Liver (tissue), 8 donors: ENCODE measurements at regions not wholly inside any gene's neighbourhood (a gene's known extent, or its start where the extent isn't known, plus 50 kb on each side); places are given as distances from the start of the nearest gene placed in this dataset.

ENCODE experiments used
- DNase-seq: peaks from one replicate; pipeline ENCODE4 v3.0.0-alpha.2; 2017; ENCODE audit warnings: low spot score
- H3K27ac ChIP-seq, 2 donors: one replicate each; pipeline ENCODE4 v1.7.0; 2013; ENCODE audit warnings: inconsistent platforms in 2 of 2, low read length in 2 of 2, control low read depth in 1 of 2, low read depth in 1 of 2, mild to moderate bottlenecking in 1 of 2
- H3K27me3 ChIP-seq, 4 donors: one replicate each; pipeline versions ENCODE4 v1.6.1 to v1.7.0; 2013; ENCODE audit warnings: low read length in 3 of 4, inconsistent platforms in 1 of 4, mild to moderate bottlenecking in 1 of 4, moderate library complexity in 1 of 4; ENCODE audit not compliant: control insufficient read depth in 4 of 4, insufficient read depth in 4 of 4
- H3K36me3 ChIP-seq, 4 donors: one replicate each; pipeline versions ENCODE4 v1.6.1 to v1.7.0; 2013; ENCODE audit warnings: low read length in 3 of 4, mild to moderate bottlenecking in 3 of 4, low read depth in 1 of 4, moderate library complexity in 1 of 4; ENCODE audit not compliant: control insufficient read depth in 4 of 4, insufficient read depth in 3 of 4
- H3K4me1 ChIP-seq, 4 donors: one replicate each; pipeline versions ENCODE4 v1.6.1 to v1.7.0; 2013; ENCODE audit warnings: low read length in 3 of 4, mild to moderate bottlenecking in 3 of 4, moderate library complexity in 1 of 4; ENCODE audit not compliant: control insufficient read depth in 4 of 4, insufficient read depth in 4 of 4
- H3K4me3 ChIP-seq, 3 donors: one replicate each; pipeline versions ENCODE4 v1.6.1 to v1.7.0; 2013; ENCODE audit warnings: low read length in 3 of 3, control low read depth in 1 of 3, low read depth in 1 of 3, mild to moderate bottlenecking in 1 of 3
- H3K9ac ChIP-seq, 2 donors: one replicate each; pipeline ENCODE4 v1.7.0; 2013; ENCODE audit warnings: low read length in 2 of 2, mild to moderate bottlenecking in 2 of 2, moderate library complexity in 2 of 2, control low read depth in 1 of 2, low read depth in 1 of 2
- H3K9me3 ChIP-seq, 4 donors: one replicate each; pipeline versions ENCODE4 v1.6.1 to v1.7.0; 2013; ENCODE audit warnings: low read length in 3 of 4; ENCODE audit not compliant: control insufficient read depth in 4 of 4
- CTCF ChIP-seq: fragments of 150-350 bp; IDR thresholded peaks from 2 replicates; pipeline ENCODE4 v1.5.1; 2017; ENCODE audit warnings: improper control_type of control experiment, low read depth, low read length; ENCODE audit not compliant: missing input control
- FOXA1 ChIP-seq: IDR thresholded peaks from 2 replicates; pipeline ENCODE4 v1.6.1; 2016; ENCODE audit warnings: antibody characterized with exemption
- FOXA2 ChIP-seq: IDR thresholded peaks from 2 replicates; pipeline ENCODE4 v1.6.1; 2016; ENCODE audit warnings: antibody characterized with exemption
- GABPA ChIP-seq, 2 donors: IDR thresholded peaks in 1 of 2; conservative IDR thresholded peaks in 1 of 2; 2 replicates each; pipeline ENCODE4 v1.6.1; 2016; ENCODE audit warnings: antibody characterized with exemption in 2 of 2, mild to moderate bottlenecking in 1 of 2, moderate library complexity in 1 of 2
- HNF4A ChIP-seq, 2 donors: conservative IDR thresholded peaks; 2 replicates each; pipeline ENCODE4 v1.6.1; 2016; ENCODE audit warnings: antibody characterized with exemption in 2 of 2, mild to moderate bottlenecking in 2 of 2
- HNF4G ChIP-seq: IDR thresholded peaks from 2 replicates; pipeline ENCODE4 v1.6.1; 2016; ENCODE audit warnings: antibody characterized with exemption
- JUND ChIP-seq, 2 donors: IDR thresholded peaks; 2 replicates each; pipeline ENCODE4 v1.6.1; 2016; ENCODE audit warnings: antibody characterized with exemption in 2 of 2
- MAX ChIP-seq: IDR thresholded peaks from 2 replicates; pipeline ENCODE4 v1.6.1; 2016; ENCODE audit warnings: antibody characterized with exemption
- NR2F2 ChIP-seq: IDR thresholded peaks from 2 replicates; pipeline ENCODE4 v1.6.1; 2016; ENCODE audit warnings: antibody characterized with exemption
- RAD21 ChIP-seq, 2 donors: IDR thresholded peaks; 2 replicates each; pipeline ENCODE4 v1.6.1; 2016; ENCODE audit warnings: antibody characterized with exemption in 2 of 2, mild to moderate bottlenecking in 2 of 2
- REST ChIP-seq: IDR thresholded peaks from 2 replicates; pipeline ENCODE4 v1.6.1; 2016; ENCODE audit warnings: antibody characterized with exemption, mild to moderate bottlenecking
- RXRA ChIP-seq, 2 donors: IDR thresholded peaks; 2 replicates each; pipeline ENCODE4 v1.6.1; 2017 to 2018; ENCODE audit warnings: antibody characterized with exemption in 2 of 2, mild to moderate bottlenecking in 1 of 2
- SP1 ChIP-seq: IDR thresholded peaks from 2 replicates; pipeline ENCODE4 v1.6.1; 2018; ENCODE audit warnings: antibody characterized with exemption, mild to moderate bottlenecking
- TAF1 ChIP-seq: conservative IDR thresholded peaks from 2 replicates; pipeline ENCODE4 v1.6.1; 2016; ENCODE audit warnings: antibody characterized with exemption, mild to moderate bottlenecking
- YY1 ChIP-seq: IDR thresholded peaks from 2 replicates; pipeline ENCODE4 v1.6.1; 2016; ENCODE audit warnings: antibody characterized with exemption, mild to moderate bottlenecking
- ZBTB33 ChIP-seq: IDR thresholded peaks from 2 replicates; pipeline ENCODE4 v1.6.1; 2016; ENCODE audit warnings: antibody characterized with exemption
- WGBS: extraction: QIAGEN DNeasy Blood & Tissue Kit; methylation state at CpG from one replicate; pipeline ENCODE4 v1.1.7; 2013; 5-methylcytosine and 5-hydroxymethylcytosine counted together
- donor health status: healthy.
- donor health status: healthy.
- donor health status: healthy.
- donor health status: healthy.
- donor health status: healthy.

GRCh38 chr10:62538606-62539005 is 164.4 kb downstream of the ZNF365 start:
- no peak overlapping the region for H3K4me3 ChIP-seq
- no peak overlapping the region for H3K9ac ChIP-seq
- DNase-seq, result no peak
- no peaks in the 10 kb centered on the region for H3K27me3 ChIP-seq
- peaks cover 0 to under 1% (median 0%) of the 10 kb centered on the region in 4 donors for H3K4me1 ChIP-seq
- no peaks in the 10 kb centered on the region for H3K9me3 ChIP-seq
- TF ChIP-seq JUND (IDR thresholded peaks at IDR 0.05) (no peak), RAD21 (IDR thresholded peaks at IDR 0.05) (no peak), FOXA2 (no peak), ZBTB33 (no peak), MAX (no peak), RXRA (IDR thresholded peaks at IDR 0.05) (no peak), GABPA (IDR thresholded peaks at IDR 0.05 in 1 of 2, conservative IDR thresholded peaks at IDR 0.05 in 1 of 2) (no peak), YY1 (no peak), CTCF (no peak)
- no peaks in the 10 kb centered on the region for H3K36me3 ChIP-seq
- no peak overlapping the region for H3K27ac ChIP-seq
- 79% methylated on average over 6 of the region's 6 CpGs for WGBS

GRCh38 chr10:62540389-62540788 is 166.2 kb downstream of the ZNF365 start:
- 68% methylated on average over 3 of the region's 3 CpGs for WGBS

GRCh38 chr10:62541811-62542210 is 167.6 kb downstream of the ZNF365 start:
- H3K9me3 ChIP-seq, result no peaks in the 10 kb centered on the region
- WGBS, result 61% methylated on average over 7 of the region's 7 CpGs
- no peak overlapping the region for H3K27ac ChIP-seq
- H3K4me1 ChIP-seq, result peaks cover 0 to 2% (median 0%) of the 10 kb centered on the region in 4 donors
- H3K9ac ChIP-seq, result no peak overlapping the region
- H3K36me3 ChIP-seq, result no peaks in the 10 kb centered on the region
- DNase-seq, result no peak
- no peak overlapping the region for H3K4me3 ChIP-seq
- TF ChIP-seq CTCF (no peak), YY1 (no peak), RAD21 (IDR thresholded peaks at IDR 0.05) (no peak), HNF4A (conservative IDR thresholded peaks at IDR 0.05) (no peak), MAX (no peak), JUND (IDR thresholded peaks at IDR 0.05) (no peak), TAF1 (no peak), NR2F2 (no peak), REST (no peak), FOXA1 (no peak)
- H3K27me3 ChIP-seq, result no peaks in the 10 kb centered on the region

More at GRCh38 chr10:62540389-62540788, 166.2 kb downstream of the ZNF365 start:
- TF ChIP-seq NR2F2 (no peak), MAX (no peak), RAD21 (IDR thresholded peaks at IDR 0.05) (no peak), SP1 (no peak), GABPA (IDR thresholded peaks at IDR 0.05 in 1 of 2, conservative IDR thresholded peaks at IDR 0.05 in 1 of 2) (no peak), FOXA1 (no peak), HNF4G (no peak), JUND (IDR thresholded peaks at IDR 0.05) (no peak)
- Histone ChIP-seq H3K4me3 (no peak overlapping the region), H3K9ac (no peak overlapping the region), H3K27me3 (no peaks in the 10 kb centered on the region), H3K36me3 (no peaks in the 10 kb centered on the region), H3K27ac (no peak overlapping the region), H3K4me1 (peaks cover 0 to 2% (median 0%) of the 10 kb centered on the region in 4 donors), H3K9me3 (no peaks in the 10 kb centered on the region)
- no peak for DNase-seq
